Suprapubic skin (tissue), 4 donors: ENCODE measurements at regions not wholly inside any gene's neighbourhood (a gene's known extent, or its start where the extent isn't known, plus 50 kb on each side); places are given as distances from the start of the nearest gene placed in this dataset.
A peak's percentile ranks its signal among the peaks of the same experiment; 100 is the strongest.

Experiments used
- DNase-seq, 2 donors: peaks; one replicate each; pipeline ENCODE4 v3.0.0-alpha.2; 2019; ENCODE audit warnings: low spot score in 2 of 2
- H3K27ac ChIP-seq: fragments of 200-600 bp; sonication (generic); one replicate; pipeline ENCODE4 v1.5.1; 2019
- H3K27me3 ChIP-seq: fragments of 200-600 bp; sonication (generic); one replicate; pipeline ENCODE4 v1.5.1; 2019
- H3K36me3 ChIP-seq: fragments of 200-600 bp; sonication (generic); one replicate; pipeline ENCODE4 v1.5.1; 2019
- H3K4me1 ChIP-seq: fragments of 200-600 bp; sonication (generic); one replicate; pipeline ENCODE4 v1.5.1; 2019
- H3K4me3 ChIP-seq: fragments of 200-600 bp; sonication (generic); one replicate; pipeline ENCODE4 v1.5.1; 2019; ENCODE audit warnings: mild to moderate bottlenecking
- H3K9me3 ChIP-seq: fragments of 200-600 bp; sonication (generic); one replicate; pipeline ENCODE4 v1.5.1; 2019
- CTCF ChIP-seq, 2 donors: fragments of 200-600 bp in 1 of 2; fragments of 450-650 bp in 1 of 2; sonication (generic) in 1 of 2; IDR thresholded peaks; one replicate each; pipeline ENCODE4 v1.5.1; 2016 to 2019; ENCODE audit warnings: antibody characterized with exemption in 2 of 2, mild to moderate bottlenecking in 1 of 2, moderate library complexity in 1 of 2
- EP300 ChIP-seq: sonication (generic); formaldehyde crosslinking; IDR thresholded peaks from one replicate; pipeline ENCODE4 v1.6.1; 2017; ENCODE audit warnings: antibody characterized with exemption
- POLR2A ChIP-seq, 2 donors: fragments of 450-650 bp; IDR thresholded peaks; one replicate each; pipeline ENCODE4 v1.6.1; 2017; ENCODE audit warnings: antibody characterized with exemption in 2 of 2, mild to moderate bottlenecking in 2 of 2, moderate library complexity in 2 of 2
- POLR2AphosphoS5 ChIP-seq, 3 donors: sonication (generic); formaldehyde crosslinking; IDR thresholded peaks; one replicate each; pipeline ENCODE4 v1.6.1; 2017; ENCODE audit warnings: antibody characterized with exemption in 3 of 3
- WGBS: methylation state at CpG from one replicate; pipeline ENCODE4 v1.1.5; 2018; 5-methylcytosine and 5-hydroxymethylcytosine counted together

GRCh38 chr12:46944088-46944487 lies 118.3 kb upstream of the SLC38A4 start:
- no peaks in the 10 kb centered on the region for H3K27me3 ChIP-seq
- 10% methylated on average over 2 of the region's 2 CpGs for WGBS
- no peak for DNase-seq
- H3K4me3 ChIP-seq: no peak overlapping the region
- H3K27ac ChIP-seq: no peak overlapping the region
- no peaks in the 10 kb centered on the region for H3K36me3 ChIP-seq
- H3K9me3 ChIP-seq: no peaks in the 10 kb centered on the region
- no peaks in the 10 kb centered on the region for H3K4me1 ChIP-seq
- TF ChIP-seq CTCF (IDR thresholded peaks at IDR 0.05) (peak in 1 of 2 donors; percentile 10), POLR2AphosphoS5 (IDR thresholded peaks at IDR 0.05) (no peak), EP300 (no peak)

- no peaks in the 10 kb centered on the region for H3K36me3 ChIP-seq
- 90% methylated on average over 5 of the region's 5 CpGs for WGBS
Observed at GRCh38 chr12:46944771-46945170, 119.0 kb upstream of the SLC38A4 start.

GRCh38 chr12:46945591-46945990 lies 119.8 kb upstream of the SLC38A4 start:
- WGBS: 92% methylated on average over 3 of the region's 3 CpGs
- no peaks in the 10 kb centered on the region for H3K36me3 ChIP-seq
- TF ChIP-seq POLR2A (IDR thresholded peaks at IDR 0.05) (no peak), EP300 (no peak), CTCF (IDR thresholded peaks at IDR 0.05) (no peak), POLR2AphosphoS5 (IDR thresholded peaks at IDR 0.05) (no peak)
- H3K4me3 ChIP-seq: no peak overlapping the region
- H3K4me1 ChIP-seq: no peaks in the 10 kb centered on the region
- no peaks in the 10 kb centered on the region for H3K9me3 ChIP-seq
- H3K27me3 ChIP-seq: no peaks in the 10 kb centered on the region
- DNase-seq: no peak
- H3K27ac ChIP-seq: no peak overlapping the region

More at GRCh38 chr12:46944771-46945170, 119.0 kb upstream of the SLC38A4 start:
- Histone ChIP-seq H3K27me3 (no peaks in the 10 kb centered on the region), H3K4me3 (no peak overlapping the region), H3K4me1 (no peaks in the 10 kb centered on the region), H3K27ac (no peak overlapping the region), H3K9me3 (no peaks in the 10 kb centered on the region)
- DNase-seq: no peak
- TF ChIP-seq POLR2AphosphoS5 (IDR thresholded peaks at IDR 0.05) (no peak), POLR2A (IDR thresholded peaks at IDR 0.05) (no peak), CTCF (IDR thresholded peaks at IDR 0.05) (no peak), EP300 (no peak)

- Histone ChIP-seq H3K36me3 (no peaks in the 10 kb centered on the region), H3K27ac (no peak overlapping the region), H3K9me3 (no peaks in the 10 kb centered on the region), H3K4me3 (no peak overlapping the region), H3K27me3 (no peaks in the 10 kb centered on the region), H3K4me1 (no peaks in the 10 kb centered on the region)
- 73% methylated on average over 2 of the region's 2 CpGs for WGBS
- TF ChIP-seq POLR2AphosphoS5 (IDR thresholded peaks at IDR 0.05): no peak
- no peak for TF ChIP-seq EP300
- no peak for TF ChIP-seq CTCF (IDR thresholded peaks at IDR 0.05)
- TF ChIP-seq POLR2A (IDR thresholded peaks at IDR 0.05): no peak
- no peak for DNase-seq
Observed at GRCh38 chr12:46946137-46946536, 120.3 kb upstream of the SLC38A4 start.

GRCh38 chr12:46948936-46949545 lies 123.2 kb upstream of the SLC38A4 start:
- no peak overlapping the region for H3K27ac ChIP-seq
- WGBS: 28% methylated on average over 1 of the region's 1 CpG
- no peak for DNase-seq
- no peak overlapping the region for H3K4me3 ChIP-seq
- H3K36me3 ChIP-seq: no peaks in the 10 kb centered on the region
- no peaks in the 10 kb centered on the region for H3K9me3 ChIP-seq
- H3K27me3 ChIP-seq: no peaks in the 10 kb centered on the region
- TF ChIP-seq EP300: no peak
- TF ChIP-seq POLR2A (IDR thresholded peaks at IDR 0.05): no peak
- no peaks in the 10 kb centered on the region for H3K4me1 ChIP-seq

- Histone ChIP-seq H3K27me3 (no peaks in the 10 kb centered on the region), H3K36me3 (no peaks in the 10 kb centered on the region), H3K4me3 (no peak overlapping the region), H3K27ac (no peak overlapping the region), H3K9me3 (no peaks in the 10 kb centered on the region), H3K4me1 (no peaks in the 10 kb centered on the region)
- WGBS: 63% methylated on average over 3 of the region's 3 CpGs
- DNase-seq: no peak
- TF ChIP-seq EP300 (no peak), CTCF (IDR thresholded peaks at IDR 0.05) (no peak), POLR2A (IDR thresholded peaks at IDR 0.05) (no peak), POLR2AphosphoS5 (IDR thresholded peaks at IDR 0.05) (no peak)
Observed at GRCh38 chr12:46950094-46950493, 124.3 kb upstream of the SLC38A4 start.
